Nephron (organoid): ENCODE measurements at regions not wholly inside any gene's neighbourhood (a gene's known extent, or its start where the extent isn't known, plus 50 kb on each side); places are given as distances from the start of the nearest gene placed in this dataset.

Source experiments
- H3K27ac Mint-ChIP-seq, 3 experiments: 2 replicates each; pipeline ENCODE4 v1.8.0; 2020; ENCODE audit warnings: mixed read lengths in 3 of 3, mild to moderate bottlenecking in 2 of 3, moderate library complexity in 1 of 3
- H3K27me3 Mint-ChIP-seq: 2 replicates; pipeline ENCODE4 v1.8.0; 2021; ENCODE audit warnings: low read depth, mild to moderate bottlenecking, moderate library complexity, mixed read lengths
- H3K36me3 Mint-ChIP-seq: 2 replicates; pipeline ENCODE4 v1.8.0; 2020; ENCODE audit warnings: low read depth, mixed read lengths
- H3K4me1 Mint-ChIP-seq: 2 replicates; pipeline ENCODE4 v1.8.0; 2020; ENCODE audit warnings: mixed read lengths
- H3K4me3 Mint-ChIP-seq, 3 experiments: 2 replicates each; pipeline ENCODE4 v1.8.0; 2020; ENCODE audit warnings: mild to moderate bottlenecking in 3 of 3, mixed read lengths in 3 of 3, moderate library complexity in 2 of 3
- H3K9me3 Mint-ChIP-seq: 2 replicates; pipeline ENCODE4 v1.8.0; 2020; ENCODE audit warnings: mixed read lengths
- TF ChIP-seq, protein P1 (sequence below), 3 experiments: fragments of 200-600 bp; sonication (generic); IDR thresholded peaks; one replicate each; pipeline ENCODE4 v1.5.0; 2021; ENCODE audit warnings: antibody characterized with exemption in 3 of 3; ENCODE audit not compliant: unreplicated experiment in 3 of 3

DNA sequence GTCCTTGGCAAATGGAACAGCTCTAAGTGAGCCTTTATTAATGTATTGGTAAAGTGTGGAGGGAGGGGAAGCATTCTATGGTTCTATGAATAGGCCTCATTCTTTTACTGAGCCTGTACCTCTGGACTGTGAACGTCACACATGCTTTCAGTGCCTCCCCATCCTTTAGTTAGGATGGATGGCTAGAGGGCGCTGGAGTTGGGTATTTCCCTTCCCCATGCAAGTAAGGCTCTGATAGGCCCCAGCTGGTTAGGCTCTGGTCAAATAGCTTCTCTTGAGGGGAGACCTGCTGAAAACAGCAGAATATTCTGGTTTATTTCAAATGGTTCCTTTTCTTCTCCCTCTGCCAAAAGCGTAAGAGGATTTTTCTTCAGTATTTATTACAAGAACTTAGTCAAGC lies 860.9 kb upstream of the MDGA2 start:
- H3K4me3 Mint-ChIP-seq: no peak overlapping the region
- H3K4me1 Mint-ChIP-seq: no peaks in the 10 kb centered on the region
- TF ChIP-seq, protein P1, sequence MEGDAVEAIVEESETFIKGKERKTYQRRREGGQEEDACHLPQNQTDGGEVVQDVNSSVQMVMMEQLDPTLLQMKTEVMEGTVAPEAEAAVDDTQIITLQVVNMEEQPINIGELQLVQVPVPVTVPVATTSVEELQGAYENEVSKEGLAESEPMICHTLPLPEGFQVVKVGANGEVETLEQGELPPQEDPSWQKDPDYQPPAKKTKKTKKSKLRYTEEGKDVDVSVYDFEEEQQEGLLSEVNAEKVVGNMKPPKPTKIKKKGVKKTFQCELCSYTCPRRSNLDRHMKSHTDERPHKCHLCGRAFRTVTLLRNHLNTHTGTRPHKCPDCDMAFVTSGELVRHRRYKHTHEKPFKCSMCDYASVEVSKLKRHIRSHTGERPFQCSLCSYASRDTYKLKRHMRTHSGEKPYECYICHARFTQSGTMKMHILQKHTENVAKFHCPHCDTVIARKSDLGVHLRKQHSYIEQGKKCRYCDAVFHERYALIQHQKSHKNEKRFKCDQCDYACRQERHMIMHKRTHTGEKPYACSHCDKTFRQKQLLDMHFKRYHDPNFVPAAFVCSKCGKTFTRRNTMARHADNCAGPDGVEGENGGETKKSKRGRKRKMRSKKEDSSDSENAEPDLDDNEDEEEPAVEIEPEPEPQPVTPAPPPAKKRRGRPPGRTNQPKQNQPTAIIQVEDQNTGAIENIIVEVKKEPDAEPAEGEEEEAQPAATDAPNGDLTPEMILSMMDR (IDR thresholded peaks at IDR 0.05; ENCODE audit: unreplicated experiment in 3 of 3): no peak
- H3K27me3 Mint-ChIP-seq: no peaks in the 10 kb centered on the region
- H3K36me3 Mint-ChIP-seq: no peaks in the 10 kb centered on the region
- no peak overlapping the region for H3K27ac Mint-ChIP-seq
- no peaks in the 10 kb centered on the region for H3K9me3 Mint-ChIP-seq

DNA sequence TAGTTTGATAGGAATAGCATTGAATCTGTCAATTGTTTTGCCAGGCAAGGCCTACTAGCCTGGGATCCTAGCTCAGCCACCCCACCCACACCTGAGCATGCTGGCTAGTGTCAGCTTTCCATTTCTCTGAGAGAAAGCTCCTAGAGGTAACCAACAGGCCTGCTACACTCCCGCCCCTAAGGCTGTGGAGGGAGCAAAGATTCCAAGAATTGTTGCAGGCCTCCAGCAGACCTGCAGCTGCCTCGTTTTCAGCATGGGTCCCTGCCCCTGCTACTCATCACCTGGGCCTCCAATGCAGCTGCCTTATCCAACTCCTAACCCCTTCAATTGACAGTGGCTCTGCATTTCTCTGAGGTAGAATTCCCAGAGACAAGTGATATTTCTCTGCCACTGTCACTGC lies 852.4 kb upstream of the MDGA2 start:
- Mint-ChIP-seq H3K4me3 (no peak overlapping the region), H3K9me3 (no peaks in the 10 kb centered on the region), H3K27me3 (no peaks in the 10 kb centered on the region)

DNA sequence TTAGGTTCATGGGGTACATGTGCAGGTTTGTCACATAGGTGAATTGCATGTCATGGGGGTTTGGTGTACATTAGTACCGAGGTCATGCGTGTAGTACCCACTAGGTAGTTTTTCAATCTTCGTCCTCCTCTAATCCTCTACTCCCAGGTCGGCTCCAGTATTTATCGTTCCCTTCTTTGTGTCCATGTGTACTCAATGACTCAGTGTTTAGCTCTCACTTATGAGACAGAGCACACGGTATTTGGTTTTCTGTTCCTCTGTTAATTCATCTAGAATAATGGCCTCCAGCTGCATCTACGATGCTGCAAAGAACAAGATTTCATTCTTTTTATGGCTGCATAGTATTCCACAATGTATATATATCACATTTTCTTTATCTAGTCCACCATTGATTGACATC lies 850.9 kb upstream of the MDGA2 start:
- no peak overlapping the region for H3K27ac Mint-ChIP-seq
- no peak overlapping the region for H3K4me3 Mint-ChIP-seq
- no peaks in the 10 kb centered on the region for H3K36me3 Mint-ChIP-seq
- no peaks in the 10 kb centered on the region for H3K4me1 Mint-ChIP-seq
- TF ChIP-seq, protein P1 (IDR thresholded peaks at IDR 0.05; ENCODE audit: unreplicated experiment in 3 of 3): no peak
- H3K27me3 Mint-ChIP-seq: no peaks in the 10 kb centered on the region
- H3K9me3 Mint-ChIP-seq: no peaks in the 10 kb centered on the region

More for the DNA sequence above, 852.4 kb upstream of the MDGA2 start:
- no peak overlapping the region for H3K27ac Mint-ChIP-seq
- H3K36me3 Mint-ChIP-seq: no peaks in the 10 kb centered on the region
- H3K4me1 Mint-ChIP-seq: no peaks in the 10 kb centered on the region
- TF ChIP-seq, protein P1 (IDR thresholded peaks at IDR 0.05; ENCODE audit: unreplicated experiment in 3 of 3): no peak

DNA sequence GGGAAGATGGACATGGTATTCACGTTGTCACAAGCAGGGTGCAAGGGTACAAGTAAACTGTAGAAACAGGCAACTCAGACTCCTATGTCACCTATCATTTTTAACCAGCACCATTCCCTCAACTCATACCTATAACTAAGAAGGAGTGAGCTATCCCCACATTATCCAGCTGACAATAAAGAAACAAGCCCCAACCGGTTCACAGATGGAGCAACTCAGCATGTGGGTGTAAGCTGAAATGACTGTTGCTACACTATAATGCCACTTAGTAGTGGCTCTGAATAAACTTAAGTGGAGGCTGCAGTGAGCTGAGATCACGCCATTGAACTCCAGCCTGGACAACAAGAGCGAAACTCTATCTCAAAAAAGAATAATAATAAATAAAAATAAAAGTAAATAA lies 829.5 kb upstream of the MDGA2 start:
- Mint-ChIP-seq H3K27me3 (no peaks in the 10 kb centered on the region), H3K27ac (no peak overlapping the region), H3K9me3 (no peaks in the 10 kb centered on the region), H3K36me3 (no peaks in the 10 kb centered on the region), H3K4me1 (no peaks in the 10 kb centered on the region), H3K4me3 (no peak overlapping the region)
- TF ChIP-seq, protein P1 (IDR thresholded peaks at IDR 0.05; ENCODE audit: unreplicated experiment in 3 of 3): no peak

DNA sequence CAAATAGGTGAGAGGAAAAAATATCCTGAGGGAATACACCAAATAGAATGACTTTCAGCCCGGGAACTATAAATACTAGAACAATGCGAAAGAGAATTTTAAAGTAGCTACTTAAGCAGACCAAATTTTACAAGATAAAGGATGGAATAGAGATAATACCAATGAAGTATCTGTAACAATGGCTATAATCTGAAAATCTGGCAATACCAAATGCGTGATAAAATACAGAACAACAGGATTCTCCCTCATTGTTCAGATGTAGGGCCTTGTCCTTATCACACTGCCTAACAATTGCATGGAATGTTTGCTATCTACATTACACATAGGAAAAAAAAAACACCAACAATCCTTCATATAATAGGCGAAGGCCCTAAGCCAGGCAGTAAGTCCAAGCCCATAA lies 815.4 kb upstream of the MDGA2 start:
- no peak overlapping the region for H3K4me3 Mint-ChIP-seq
- H3K36me3 Mint-ChIP-seq: no peaks in the 10 kb centered on the region
- no peaks in the 10 kb centered on the region for H3K27me3 Mint-ChIP-seq
- peaks cover 4% of the 10 kb centered on the region for H3K9me3 Mint-ChIP-seq
- no peak overlapping the region for H3K27ac Mint-ChIP-seq
- TF ChIP-seq, protein P1 (IDR thresholded peaks at IDR 0.05; ENCODE audit: unreplicated experiment in 3 of 3): no peak
- H3K4me1 Mint-ChIP-seq: no peaks in the 10 kb centered on the region

DNA sequence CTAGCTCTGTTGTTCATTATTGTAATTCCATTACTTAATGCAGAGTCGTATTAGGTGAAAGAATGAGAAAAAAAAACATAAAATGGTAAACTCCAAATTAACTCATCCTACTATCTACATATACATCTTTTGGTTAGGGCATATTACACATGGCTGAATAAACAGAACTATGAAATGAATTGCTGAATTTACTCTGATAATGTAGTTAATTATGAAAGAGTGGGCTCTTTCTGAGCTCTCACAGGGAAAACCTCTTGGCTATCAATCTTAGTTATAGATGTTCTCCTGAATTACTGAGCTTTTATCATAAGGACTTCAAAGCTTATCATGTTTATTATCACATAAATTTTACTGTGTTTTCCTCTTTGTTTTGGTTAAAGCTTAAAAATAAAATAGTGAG lies 798.5 kb upstream of the MDGA2 start:
- TF ChIP-seq, protein P1 (IDR thresholded peaks at IDR 0.05; ENCODE audit: unreplicated experiment in 3 of 3): no peak
- H3K36me3 Mint-ChIP-seq: peaks cover 4% of the 10 kb centered on the region
- H3K4me3 Mint-ChIP-seq: no peak overlapping the region
- H3K27ac Mint-ChIP-seq: no peak overlapping the region
- H3K4me1 Mint-ChIP-seq: no peaks in the 10 kb centered on the region
- H3K27me3 Mint-ChIP-seq: no peaks in the 10 kb centered on the region
- peaks cover 7% of the 10 kb centered on the region for H3K9me3 Mint-ChIP-seq
